GM18858 (cell line): ENCODE measurements at regions not wholly inside any gene's neighbourhood (a gene's known extent, or its start where the extent isn't known, plus 50 kb on each side); places are given as distances from the start of the nearest gene placed in this dataset.
"Not testable (repeated sequence)": the region's sequence is repeated elsewhere in the genome, so short reads cannot be mapped to it uniquely, and the experiment has no call there.

Experiments used
- ATAC-seq: cut with Tn5 transposase; IDR thresholded peaks from one replicate; pipeline ENCODE4 v1.9.1; 2021; ENCODE audit not compliant: unreplicated experiment

DNA sequence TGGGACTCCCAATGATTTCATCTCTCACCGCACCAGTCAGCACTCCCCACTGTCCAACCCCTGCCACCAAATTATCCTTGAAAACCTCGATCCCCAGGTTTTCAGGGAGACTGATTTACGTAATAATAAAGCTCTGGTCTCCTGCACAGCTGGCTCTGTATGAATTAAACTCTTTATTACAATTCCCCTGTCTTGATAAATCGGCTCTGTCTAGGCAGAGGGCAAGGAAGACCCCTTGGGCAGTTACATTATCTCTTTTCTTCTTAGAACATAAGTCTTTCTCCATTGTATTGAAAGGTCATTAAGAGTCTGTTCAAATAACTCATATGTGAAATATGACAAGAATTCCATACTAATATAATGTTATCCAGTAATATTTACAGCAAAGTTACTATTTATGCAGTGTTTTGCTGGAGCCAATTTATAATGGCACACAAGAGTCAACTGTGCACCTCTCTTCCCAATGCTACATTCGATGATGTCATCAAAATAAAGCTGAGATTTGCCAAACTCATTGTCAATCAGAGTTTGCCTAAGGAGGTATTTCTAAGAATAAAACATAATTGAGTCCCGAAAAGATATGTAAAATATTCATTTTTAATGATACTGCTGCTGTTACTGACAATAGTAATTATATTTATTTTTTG, 1297.2 kb upstream of the LRRTM3 start:
- no peak for ATAC-seq

- ATAC-seq: no peak
Measured at GRCh38 chr10:65660006-65660405, 1265.8 kb upstream of the LRRTM3 start.

GRCh38 chr10:65670087-65670486, 1255.7 kb upstream of the LRRTM3 start:
- no peak for ATAC-seq

DNA sequence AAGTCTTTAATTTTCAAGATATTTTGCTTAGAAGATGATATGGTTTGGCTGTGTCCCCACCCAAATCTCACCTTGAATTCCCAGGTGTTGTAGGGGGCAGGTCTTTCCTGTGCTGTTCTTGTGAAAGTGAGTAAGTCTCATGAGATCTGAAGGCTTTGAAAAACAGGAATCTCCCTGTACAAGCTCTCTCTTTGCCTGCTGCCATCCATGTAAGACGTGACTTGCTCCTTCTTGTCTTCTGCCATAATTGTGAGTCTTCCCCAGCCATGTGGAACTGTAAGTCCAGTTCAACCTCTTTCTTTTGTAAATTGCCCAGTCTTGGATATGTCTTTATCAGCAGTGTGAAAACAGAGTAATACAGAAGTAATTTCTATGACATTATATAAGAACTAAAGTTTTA, 1255.2 kb upstream of the LRRTM3 start:
- ATAC-seq: not testable (repeated sequence)

DNA sequence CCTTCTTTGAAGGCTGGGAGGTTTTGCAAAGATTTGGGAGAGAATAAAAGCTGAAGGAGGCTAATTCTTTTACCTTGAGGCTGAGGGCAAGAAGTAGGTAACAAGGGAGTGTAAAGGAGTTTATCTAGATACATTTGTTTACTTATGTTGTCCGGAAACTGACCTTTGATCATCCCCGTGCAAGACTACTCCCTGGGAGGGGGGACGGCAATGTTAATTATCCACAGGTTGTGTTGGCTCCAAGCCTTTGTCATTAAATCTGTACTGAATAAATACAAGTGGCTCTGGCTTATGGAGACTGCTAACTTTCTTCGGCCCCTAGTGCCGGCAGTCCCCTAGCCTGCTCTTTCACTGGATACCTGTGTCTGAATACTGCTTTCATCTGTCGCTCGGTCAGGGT, 1250.6 kb upstream of the LRRTM3 start:
- no peak for ATAC-seq

GRCh38 chr10:65684896-65685295, 1240.9 kb upstream of the LRRTM3 start:
- no peak for ATAC-seq

DNA sequence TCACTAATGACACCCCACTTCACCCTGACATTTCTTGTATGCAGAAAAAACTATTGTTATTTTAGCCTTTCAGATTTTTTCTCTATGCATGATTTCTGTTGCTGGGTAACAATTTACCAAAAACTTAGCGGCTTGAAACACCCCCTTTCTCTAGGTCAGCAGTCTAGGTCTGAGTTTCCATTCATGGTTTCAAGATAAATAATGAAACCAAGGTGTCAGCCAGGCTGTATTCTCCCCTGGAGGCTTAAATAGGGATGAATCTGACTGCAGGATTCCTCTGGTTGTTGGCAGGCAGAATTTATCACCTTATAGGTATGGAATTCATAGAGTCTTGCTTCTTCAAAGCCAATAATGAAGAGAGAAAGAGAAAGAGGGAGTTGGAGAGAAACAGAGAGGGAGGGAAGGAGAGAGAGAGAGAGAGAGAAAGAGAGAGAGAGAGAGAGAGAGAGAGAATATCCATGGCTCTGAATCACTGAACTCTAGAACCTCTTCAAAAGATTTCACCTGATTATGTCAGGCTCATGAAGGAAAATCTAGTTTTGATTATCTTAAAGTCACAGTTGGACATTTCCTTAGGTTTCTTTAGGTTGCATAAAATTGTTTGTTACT, 1224.6 kb upstream of the LRRTM3 start:
- ATAC-seq: peak; percentile 49

- no peak for ATAC-seq
Measured at GRCh38 chr10:65708057-65708456, 1217.8 kb upstream of the LRRTM3 start.

DNA sequence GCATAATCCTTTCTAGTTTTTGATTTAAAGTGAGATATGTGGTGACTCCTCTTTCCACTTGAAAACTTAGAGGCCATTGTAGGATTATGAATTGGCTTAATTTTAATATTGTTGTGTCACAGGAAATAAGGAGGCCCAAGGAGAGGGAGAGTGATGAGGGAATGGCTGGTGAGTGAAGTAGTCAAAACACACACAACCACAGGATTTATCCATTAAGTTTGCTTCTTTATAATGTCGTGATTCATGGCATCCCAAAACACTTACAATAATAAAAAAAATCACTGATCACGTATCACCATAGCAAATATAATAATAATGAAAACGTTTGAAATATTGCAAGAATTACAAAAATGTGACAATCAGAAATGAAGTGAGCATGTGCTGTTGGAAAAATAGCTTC, 1215.5 kb upstream of the LRRTM3 start:
- ATAC-seq: no peak

DNA sequence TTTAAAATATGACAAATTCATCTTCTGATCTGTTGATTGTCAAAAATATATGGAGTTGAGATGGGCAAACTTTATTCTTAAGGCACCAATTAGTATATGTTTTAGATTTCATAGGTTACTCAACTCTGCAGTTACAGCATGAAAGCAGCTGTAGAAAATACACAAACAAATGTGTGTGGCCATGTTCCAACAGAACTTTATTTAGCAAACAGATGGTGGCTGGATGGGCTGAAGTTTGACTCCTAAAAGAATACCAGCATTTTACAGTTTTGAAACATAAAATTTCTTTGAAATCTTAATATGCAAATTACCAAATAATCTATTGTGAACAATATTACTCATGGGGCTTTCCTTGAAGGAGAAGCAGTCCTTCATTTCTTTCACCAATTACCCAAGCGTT, 1206.0 kb upstream of the LRRTM3 start:
- ATAC-seq: no peak

- no peak for ATAC-seq
Measured at GRCh38 chr10:65720901-65721300, 1204.9 kb upstream of the LRRTM3 start.

- no peak for ATAC-seq
Measured at GRCh38 chr10:65723525-65723924, 1202.3 kb upstream of the LRRTM3 start.

DNA sequence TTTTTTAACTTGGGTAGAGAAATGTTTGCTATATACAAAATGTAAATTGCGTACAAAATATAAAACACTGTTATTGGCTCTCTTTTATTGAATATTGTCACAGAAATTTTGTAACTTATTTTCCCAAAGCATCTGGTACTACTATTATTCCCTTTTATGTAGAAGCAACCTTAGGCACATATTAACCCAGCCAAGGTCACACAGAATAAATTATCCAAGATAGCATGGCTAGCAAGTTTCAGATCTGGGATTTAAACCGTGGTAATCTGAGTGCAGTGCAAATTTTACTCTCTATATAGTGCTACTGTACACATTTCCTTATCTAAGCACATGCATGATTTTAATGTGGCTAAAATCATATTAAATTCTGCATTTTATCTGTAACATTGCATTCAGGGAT, 1190.5 kb upstream of the LRRTM3 start:
- ATAC-seq: no peak

DNA sequence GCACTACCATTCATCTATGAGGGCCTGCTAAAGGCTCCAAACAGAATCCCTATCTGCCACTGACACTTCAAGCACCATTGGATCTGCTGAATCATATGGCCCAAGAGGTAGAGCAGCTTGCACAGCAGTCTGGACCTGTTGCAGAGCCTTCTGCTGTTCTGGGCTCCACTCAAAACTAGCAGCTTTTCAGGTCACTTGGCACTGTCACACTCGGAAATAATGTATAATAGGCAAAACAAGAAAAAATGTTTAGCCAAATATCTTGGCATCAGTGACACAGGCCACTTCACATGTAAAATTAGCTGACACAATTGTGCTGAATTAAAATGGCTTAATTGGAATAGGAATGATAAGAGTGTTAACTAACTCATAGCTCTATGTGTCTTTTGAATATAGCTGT, 1182.9 kb upstream of the LRRTM3 start:
- no peak for ATAC-seq

DNA sequence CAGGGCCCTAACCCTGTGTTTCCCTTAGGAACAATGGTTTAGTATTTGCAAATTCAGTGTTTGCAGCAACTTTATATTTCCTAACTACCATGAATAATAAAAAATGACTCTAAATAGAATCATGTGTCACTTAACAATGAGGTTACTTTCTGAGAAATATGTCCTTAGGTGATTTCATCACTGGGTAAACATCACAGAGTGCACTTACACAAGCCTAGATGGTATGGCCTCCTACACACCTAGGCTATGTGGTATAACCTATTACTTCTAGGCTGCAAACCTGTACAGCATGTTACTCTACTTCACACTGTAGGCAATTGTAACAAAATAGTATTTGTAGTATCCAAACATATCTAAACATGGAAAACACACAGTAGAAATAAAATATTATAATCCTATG, 1174.6 kb upstream of the LRRTM3 start:
- no peak for ATAC-seq

GRCh38 chr10:65751896-65752295, 1173.9 kb upstream of the LRRTM3 start:
- no peak for ATAC-seq

- ATAC-seq: no peak
Measured at GRCh38 chr10:65753532-65753931, 1172.3 kb upstream of the LRRTM3 start.

GRCh38 chr10:65754112-65754511, 1171.7 kb upstream of the LRRTM3 start:
- ATAC-seq: no peak

DNA sequence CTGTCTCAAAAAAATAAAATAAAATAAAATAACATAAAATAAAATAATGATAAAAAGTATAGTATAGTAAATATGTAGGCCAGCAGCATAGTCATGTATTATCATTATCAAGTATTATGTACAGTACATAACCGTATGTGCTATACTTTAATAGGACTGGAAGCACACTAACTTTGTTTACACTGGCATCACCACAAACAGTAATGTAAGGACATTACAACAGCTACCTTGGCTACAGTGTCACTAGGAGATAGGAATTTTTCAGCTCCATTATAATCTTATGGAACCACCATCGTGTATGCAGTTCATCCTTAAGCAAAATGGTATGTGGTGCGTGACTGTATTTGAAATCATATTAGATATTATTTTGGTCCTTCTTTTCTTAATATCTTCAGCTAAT, 1163.5 kb upstream of the LRRTM3 start:
- ATAC-seq: no peak

DNA sequence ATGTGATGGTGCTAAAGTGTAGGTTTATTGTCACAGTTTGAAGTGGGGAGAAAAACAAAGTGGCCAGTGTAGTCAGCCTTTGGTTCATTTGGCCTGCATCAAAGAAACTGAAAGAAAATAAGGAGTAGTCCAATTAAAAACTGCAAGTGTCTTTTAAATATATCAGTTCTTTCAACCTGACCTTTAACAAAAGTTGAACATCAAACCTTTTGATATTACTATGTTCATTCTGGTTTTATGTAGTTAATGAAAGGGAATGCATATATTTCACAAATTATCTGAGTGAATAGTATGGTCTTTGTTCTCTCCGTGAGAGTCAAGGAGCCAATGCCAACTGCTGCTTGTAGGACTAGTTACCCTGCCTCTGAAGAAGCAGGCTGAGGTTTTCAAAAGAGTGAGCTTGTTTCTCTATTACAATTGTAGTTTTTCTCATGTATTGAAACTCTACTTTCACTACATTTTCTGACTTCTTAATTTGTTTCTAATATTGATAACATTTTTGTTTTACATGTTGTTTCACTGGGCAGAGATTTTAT, 1160.8 kb upstream of the LRRTM3 start:
- ATAC-seq: no peak

- ATAC-seq: no peak
Measured at GRCh38 chr10:65769828-65770227, 1156.0 kb upstream of the LRRTM3 start.

GRCh38 chr10:65778753-65779152, 1147.1 kb upstream of the LRRTM3 start:
- ATAC-seq: no peak

DNA sequence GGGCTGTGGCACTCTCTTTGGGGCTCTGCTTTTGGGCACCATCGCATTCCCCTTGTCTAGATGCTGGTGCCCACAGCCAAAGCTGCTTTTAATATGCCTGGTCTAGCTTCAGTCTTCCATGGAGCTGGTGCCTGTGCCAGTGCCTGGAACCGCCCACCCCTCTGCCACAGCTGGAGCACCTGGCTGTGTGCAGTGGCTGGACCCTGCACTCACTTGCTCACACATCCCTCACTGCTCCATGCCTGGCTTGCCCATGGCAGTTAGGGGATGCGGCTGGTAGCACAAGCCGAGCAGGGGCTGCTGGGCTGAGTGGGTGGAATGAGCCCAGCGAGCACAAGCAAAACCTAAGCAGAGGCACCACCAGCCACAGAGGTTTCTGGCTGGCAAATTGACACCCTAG, 1145.9 kb upstream of the LRRTM3 start:
- ATAC-seq: no peak
